ENCODE measurements at regions not wholly inside any gene's neighbourhood (a gene's known extent, or its start where the extent isn't known, plus 50 kb on each side); places are given as distances from the start of the nearest gene placed in this dataset.

DNA sequence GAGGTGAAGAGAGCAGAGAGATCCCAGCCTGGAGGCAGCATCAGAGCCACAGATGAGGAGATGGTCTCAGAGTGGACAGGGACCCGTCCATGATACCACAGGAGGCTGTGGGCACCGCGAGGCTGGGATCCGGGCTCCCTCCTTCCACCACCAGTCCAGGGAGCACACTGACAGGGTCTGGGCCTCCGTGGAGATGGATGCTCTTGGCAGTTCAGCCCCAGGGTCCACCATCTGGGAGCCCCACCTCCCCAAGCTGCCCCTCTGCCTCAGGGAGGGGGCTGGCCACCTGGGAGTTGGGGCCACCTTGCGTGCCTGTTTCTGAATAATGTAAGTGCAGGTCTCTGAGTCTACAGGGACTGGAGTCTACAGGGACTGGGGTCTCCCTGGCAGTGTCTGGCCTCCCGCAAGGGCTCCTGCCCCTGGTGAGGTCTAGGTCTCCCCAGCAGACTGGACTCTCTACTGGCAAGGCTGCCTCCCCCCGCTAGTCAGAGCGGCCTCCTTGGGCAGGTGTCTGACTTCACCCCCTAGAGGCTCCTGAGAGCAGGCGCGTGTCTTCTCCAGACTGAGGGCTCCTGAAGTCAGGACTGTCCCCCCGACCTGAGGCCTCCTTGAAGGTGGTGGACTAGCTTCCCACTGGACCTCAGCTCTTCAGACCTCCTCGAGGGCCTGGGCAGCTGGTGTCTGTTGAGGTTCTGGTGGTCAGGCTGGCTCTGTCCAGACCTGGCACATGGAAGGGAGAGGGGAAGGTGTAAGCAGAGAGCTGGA lies 218.5 kb downstream of the PTPRU start:
- no peak for DNase-seq

DNA sequence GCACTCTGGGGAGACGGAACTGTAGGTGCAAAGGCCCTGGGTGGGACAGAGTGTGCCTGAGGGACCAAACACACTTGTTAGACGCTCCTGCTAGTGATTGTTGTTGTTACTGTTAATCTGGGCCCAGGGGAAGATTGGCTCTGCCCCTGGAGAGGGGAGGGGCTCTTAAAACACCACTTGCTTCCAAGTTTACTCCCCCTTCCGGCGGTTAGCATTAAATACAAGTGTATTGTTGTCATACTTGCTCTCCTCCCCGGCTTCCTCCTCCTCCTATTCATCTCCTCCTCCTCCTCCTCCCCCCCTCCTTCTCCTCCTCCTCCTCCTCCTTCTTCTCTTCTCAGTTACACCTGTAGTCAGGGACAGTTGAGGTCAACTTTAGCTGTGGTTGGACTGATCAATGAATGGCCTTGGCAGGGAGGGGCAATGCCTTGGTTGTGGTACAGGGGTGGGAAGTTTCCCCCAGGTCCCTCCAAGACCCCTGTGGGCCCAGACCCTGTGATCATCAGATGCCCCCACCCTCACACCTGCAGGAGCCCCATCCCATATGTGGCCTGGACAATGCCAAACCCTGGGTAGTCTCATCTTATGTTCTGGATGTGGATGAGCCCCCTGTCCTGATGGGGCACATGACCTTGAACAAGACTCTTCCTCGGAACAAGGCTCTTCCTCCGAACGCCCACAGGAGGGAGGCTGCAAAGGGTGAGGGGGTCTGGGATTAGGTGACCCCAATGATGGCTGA lies 217.3 kb downstream of the PTPRU start:
- peak; percentile 21 for DNase-seq

DNA sequence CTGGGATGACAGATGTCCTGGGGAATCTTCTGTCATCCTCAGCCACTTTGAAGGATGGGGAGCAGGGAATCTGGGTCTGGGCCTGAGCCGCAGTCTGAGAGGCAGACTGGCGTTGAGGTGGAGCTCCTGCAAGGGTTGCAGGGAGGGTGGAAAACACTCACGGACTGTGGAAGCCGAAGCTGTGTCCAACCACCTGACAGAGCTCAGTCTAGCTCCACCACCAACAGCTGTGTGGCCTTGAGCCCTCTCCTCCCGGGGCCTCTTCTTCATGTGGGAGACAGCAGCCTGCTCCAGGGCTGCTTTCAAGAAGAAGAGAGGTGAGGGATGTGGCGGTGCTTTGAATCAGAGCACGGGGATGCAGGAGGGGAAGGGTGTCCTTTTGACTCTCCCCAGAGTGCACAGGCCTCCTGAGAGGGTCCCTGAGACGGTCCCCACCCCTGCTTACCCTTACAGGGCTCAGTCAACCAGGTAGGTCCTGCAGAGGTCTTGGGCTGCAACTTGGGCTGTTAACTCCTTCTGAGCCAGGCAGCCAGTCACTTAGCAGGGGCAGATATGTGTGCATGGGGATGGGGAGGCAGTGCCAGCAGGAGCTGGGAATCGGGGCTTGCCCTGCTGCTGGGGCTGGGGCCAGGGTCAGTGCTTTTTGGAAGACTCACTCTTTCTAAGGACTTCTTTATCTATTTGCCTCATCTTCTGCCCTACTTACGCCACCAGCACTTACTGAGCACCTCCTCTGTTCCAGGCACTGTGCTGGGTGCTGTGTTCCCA lies 216.3 kb downstream of the PTPRU start:
- no peak for DNase-seq

DNA sequence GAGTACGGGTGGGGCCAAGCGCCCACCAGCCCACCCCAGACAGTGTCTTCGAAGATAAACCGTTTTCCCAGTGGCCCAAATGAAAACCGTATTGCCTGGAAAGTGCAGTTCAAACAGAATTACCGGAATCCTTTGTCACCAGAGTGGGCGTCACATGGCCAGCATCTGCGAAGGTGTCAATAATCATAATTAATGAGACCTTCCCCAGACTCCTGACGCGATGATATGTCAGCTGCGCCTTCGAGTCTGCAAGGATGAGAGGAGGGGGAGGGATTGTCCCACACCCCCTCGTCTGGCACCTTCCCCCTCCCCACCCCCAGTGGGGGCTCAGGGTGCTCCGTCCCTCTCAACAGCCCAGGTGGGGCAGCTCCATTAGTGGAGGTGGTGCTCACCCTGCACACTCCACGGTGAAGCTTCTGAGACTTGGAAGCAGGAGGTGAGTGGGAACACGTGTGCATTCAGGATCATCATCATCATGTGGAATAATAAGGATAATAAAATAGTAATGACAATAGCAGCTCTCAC lies 215.1 kb downstream of the PTPRU start:
- no peak for DNase-seq

DNA sequence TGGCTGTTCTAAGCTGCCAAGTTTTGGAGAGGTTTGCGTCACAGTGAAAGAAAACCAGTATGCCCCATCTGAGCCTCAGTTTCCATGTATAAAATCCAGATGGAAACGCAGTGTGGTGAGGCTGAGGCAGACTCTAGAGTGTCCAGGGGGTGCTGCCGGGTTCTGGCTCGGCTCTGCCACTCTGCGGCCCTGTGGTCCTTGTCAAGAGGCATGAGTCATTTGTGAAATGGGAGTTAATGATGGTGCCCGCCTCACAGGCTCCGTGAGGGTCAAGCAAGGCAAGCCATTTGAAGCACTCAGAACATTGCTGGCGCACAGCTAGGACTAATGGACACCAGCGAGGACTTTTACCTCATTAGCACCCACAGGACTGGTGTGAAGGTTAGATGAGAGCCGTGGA lies 214.3 kb downstream of the PTPRU start:
- no peak for DNase-seq

DNA sequence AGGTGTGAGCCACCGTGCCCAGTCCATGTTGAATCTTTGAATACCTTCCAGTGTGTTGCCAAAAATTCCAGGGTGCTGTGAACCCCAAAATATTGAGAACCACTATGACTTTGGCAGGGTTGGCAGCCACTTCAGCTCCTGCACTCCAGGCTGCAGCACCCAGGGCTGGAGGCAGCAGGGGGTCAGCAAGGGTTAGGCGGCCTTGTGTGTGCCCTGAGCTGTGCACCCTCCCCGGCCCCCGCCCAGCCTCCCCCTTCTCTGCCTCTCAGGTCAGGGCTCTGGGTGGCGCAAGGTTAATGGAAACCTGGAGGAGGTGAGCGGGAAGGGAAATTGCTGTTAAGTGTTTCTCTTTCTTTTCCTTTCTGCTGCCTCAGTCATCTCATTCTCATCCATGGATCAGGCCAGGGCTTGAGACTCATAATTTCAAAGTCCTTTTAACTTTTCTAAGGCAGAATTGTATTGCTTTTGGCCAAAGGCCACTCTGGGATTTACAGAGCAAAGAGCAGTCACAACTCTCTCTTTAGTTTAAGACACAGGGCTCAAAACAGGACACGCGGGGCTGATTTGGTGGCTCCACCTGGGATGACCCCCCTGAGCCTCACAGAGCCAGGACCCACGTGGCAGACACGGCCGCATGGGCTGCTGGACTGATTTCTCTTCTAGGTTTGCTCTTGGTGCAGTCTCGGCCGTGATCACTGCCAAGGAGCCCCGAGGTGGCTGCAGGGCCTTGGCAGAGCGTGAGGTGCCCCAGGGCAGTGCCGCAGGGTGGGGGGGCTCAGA lies 212.3 kb downstream of the PTPRU start:
- no peak for DNase-seq

DNA sequence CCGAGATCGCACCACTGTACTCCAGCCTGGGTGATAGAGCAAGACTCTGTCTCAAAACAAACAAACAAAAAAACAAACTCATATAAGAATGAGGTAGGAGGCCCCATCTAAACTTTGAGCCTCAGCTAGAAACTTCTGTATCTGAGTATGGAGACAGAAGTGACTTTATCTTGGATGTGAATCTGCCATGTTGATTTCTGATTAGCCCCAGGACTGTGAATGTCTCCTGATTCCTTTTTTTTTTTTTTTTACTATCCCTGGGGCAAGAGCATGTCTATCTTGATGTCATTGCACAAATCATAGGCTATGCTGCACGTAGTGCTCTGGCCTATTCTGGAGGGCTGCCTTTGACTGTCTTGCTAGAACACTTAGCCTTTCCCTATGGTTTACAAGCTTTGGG lies 211.0 kb downstream of the PTPRU start:
- no peak for DNase-seq

DNA sequence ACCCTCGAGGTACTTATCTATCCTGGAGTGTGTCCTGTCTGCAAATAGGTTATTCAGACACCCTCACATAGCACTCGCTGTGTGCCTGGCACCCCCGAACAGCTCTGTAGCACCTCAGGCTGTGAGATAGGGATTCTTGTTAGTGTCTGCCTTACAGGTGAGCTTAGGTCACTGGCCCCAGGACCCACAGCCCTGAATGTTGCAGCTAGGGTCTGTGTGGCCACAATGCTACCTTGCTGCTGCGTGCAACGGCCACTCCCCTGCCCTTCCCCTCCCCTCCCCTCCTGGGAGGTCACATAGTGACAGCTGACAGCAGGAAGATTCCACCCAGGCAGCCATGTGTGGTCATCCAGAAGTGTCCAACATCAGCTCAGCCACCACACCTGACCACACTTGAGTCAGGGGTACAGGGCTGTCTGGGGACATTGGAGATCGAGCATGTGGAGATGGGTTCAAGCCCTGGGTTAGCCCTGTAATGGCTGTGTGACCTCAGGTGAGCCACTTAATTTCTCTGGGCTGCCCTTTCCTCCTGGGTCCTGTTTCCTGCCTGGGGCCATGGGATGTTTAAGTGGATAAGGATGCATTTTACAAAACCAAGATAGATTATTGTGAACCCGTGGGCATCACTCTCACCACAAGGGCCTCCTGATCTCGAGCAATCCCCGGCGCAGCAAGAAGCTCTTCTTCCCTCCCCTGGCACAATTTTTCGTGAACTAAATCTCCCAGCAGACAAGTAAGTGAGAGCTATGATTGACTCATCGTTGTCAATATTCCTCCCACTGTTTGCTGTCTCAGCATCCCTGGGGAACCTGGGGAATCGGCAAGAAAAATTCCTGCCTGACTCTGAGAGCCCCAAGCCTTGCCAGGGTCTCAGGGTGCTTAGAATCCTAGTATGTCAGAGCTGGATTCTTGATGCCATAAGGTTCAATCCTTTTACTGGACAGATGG lies 208.7 kb downstream of the PTPRU start:
- DNase-seq = no peak

DNA sequence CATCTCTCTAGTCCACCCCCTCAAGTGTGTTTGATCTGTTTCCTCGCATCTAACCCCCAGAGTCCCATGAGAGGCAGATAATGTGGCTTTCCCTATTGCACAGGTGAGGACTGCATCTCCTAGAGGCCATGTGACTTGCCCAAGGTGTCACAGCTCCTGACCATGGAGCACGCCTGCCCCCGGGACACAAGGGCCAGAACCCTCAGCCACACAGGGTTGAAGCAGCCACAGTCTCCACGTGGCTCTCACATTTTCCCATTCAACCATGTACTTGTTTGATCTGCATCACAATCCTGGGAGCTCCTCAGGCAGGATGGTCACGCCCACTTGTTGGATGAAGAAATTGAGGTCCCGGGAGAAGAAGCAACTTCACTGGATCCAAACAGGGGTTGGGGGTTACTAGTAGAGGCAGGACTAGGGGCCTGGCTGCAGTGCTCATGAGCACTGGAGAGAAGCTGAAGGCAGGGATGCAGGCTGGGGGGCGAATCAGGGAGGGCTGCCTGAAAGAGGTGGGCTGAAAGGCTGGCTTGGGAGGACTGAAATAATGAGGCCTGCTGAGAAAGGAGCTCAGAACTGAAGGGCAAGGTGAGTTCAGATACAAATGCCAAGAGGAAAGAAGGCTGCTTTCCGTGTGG lies 207.9 kb downstream of the PTPRU start:
- no peak for DNase-seq

DNA sequence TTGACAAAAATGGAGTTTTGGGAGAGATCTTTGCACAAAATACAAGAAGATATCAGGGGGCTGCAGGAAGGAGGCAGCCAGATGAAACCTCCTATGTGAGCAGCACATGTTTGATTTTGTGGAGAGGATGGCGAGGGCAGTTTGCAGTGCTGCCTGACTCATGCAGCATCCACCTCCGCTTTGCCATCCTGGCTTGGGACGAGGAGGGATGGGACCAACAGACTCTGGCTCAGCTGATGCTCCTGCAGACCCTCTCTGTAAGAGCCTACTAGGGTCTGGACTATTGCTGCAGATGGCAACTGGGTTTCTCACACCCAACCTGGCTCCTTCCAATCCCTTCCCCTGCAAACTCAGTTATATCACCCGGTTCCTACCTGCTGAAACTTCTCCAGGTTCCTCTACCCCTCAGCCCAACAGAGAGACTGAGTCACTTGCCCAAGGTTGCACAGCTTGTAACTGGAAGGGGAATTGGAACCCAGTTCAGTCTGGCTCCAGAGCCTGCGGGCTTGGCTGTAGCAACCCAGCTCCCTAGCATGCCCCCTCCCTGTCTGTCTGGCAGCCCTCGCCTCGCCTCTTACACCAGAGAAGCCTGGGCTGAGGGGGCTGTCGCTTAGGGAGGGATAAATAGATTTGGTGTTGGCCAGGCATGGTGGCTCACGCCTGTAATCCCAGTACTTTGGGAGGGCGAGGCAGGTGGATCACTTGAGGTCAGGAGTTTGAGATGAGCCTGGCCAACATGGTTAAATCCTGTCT lies 205.8 kb downstream of the PTPRU start:
- DNase-seq = no peak

DNA sequence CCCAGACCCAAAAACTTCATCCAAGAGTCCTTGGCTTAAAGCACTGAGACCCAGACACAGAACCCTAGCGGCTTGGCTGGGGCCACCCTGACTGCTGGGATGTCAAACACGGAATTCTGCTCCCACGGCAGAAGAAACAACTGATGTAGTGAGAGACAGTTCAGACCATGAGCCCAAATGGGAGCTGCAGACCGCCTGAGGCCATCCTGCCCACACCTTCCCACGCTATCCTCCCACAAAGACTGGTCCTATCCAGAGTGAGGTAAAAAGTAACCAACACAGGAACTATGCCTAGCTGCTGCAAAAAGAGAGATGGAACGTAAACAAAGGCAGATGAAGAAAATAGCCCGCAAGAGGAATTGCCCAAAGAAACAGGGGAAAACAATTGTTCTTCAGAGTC lies 203.3 kb downstream of the PTPRU start:
- no peak for DNase-seq

DNA sequence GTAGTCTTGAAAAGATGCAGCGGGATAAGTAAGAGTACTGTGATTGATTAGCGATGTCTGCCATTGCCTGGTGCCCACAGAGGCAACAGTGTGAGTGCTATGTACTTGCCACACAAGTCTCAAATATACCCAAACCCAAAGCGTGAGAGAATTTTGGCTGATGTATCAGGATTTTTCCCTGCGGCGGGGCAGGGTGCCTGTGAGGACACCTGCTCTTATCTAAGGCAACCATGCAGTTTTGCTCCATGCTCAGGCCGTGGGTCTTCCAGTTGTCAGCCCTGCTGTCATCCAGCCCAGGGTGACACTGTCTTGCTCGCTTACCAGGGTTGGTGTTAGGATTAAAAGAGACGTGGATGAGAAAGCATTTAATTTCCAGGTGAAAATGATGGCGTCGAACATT lies 202.7 kb downstream of the PTPRU start:
- DNase-seq = no peak

DNA sequence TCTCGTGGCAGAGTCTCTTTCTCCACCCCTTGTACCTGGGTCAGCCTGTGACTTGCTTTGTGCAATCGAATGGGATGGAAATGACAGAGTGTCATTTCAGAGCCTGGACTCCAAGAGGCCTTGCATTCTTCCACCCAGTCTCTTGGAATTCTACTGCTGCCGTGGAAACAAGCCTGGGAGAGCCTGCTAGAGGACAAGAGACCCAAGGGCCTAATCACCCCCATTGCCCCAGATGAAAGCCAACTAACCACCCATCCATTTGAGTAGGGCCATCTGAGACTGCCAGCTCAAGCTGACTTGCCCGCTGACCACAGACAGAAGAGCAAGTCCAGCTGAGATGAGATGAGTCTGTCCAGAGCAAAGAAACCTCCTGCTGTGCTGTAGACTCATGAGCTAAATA lies 201.6 kb downstream of the PTPRU start:
- DNase-seq = no peak

DNA sequence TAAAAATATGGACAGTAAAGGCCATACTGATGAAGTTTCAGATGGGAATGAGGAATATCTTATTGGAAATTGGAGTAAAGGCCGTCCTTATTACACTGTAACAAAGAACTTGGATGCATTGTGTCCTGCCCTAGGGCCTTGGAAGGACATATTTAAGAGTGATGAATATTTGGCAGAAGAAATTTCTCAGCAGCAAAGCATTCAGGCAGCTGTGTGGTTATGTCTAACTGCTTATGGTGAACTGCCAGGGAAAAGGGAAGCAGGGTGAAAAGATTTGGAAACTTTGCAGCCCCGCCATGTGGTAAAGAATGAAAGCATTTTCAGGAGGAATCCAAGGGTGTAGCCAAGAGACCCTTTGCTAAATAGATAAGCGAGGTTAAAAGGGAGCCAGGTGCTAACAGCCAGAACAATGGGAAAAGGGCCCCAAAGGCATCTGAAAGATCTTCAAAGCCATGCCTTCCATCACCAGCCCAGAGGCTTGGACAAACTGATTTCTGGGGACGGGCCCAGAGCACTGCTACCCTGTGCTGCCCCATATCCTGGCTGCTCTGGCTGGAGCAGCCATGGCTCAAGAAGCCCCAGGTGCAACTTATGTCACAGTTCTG lies 200.0 kb downstream of the PTPRU start:
- no peak for DNase-seq

DNA sequence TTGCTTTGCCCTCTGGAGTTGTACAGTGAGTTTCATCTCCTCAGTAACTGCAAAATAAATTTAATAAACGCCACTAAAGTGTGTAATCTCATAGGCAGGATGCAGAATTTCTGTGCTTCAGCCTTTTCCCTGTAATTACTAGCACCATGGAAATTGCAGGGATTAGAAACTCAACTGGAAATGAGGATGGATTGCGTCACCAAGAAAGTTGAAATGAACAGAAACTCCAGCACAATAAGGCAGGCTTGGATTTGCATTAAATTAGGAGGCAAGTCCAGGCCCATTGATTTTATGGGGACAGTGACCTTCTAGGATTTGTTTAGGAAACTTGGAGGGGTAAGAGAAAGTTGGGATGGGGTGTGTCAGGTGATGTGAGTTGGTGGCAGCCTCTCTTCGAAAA lies 197.5 kb downstream of the PTPRU start:
- DNase-seq = no peak

DNA sequence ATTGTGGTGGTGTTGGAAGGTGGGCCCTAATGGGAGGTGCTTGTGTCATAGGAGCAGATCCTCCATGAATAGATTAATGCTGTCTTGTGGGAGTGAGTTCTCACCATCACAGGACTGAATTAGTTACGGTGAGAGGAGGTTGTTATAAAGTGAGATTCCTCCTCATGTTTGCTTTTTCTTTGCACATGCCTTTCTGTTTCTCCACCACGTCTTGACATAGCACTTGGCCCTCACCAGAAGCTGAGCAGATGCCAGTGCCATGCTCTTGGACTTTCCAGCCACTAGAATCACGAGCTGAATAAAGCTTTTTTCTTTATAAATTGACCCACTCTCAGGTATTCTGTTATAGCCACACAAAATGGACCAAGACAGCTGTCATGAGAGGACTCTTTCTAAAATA lies 194.8 kb downstream of the PTPRU start:
- DNase-seq = no peak

DNA sequence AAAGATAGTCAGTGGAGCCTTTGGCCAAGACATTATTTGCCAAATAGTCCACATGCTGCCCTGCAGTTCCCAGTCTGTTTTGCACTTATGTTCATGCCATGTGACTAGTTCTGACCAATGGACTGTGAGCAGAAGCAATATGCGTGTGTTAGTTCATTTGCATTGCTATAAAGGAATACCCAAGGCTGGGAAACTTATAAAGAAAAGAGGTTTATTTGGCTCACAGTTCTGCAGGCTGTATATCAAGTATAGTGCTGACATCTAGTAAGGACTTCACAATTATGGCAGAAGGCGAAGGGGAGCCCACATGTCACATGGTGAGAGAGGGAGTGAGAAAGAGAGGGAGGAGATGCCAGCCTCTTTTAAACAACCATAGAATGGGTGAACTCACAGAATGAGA lies 193.3 kb downstream of the PTPRU start:
- no peak for DNase-seq

DNA sequence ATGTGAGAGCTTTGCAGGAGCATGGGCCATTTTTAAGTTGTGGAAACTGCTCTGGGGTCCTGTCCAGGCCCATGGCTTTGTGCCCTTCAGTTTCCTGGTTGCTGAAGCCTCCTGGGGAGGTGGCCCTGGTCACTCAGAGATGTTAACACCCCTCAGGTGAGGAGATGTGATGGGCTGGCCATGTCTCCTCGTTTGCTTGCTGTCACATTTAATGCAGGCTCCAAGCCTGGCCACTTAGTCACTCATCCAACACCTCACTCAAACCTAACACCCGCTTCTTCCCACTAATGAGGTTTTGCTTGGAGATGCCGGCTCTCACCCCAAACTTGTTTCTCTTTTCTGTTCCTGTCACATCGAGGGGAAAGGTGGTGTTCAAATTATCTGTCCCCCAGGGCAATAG lies 192.7 kb downstream of the PTPRU start:
- no peak for DNase-seq

DNA sequence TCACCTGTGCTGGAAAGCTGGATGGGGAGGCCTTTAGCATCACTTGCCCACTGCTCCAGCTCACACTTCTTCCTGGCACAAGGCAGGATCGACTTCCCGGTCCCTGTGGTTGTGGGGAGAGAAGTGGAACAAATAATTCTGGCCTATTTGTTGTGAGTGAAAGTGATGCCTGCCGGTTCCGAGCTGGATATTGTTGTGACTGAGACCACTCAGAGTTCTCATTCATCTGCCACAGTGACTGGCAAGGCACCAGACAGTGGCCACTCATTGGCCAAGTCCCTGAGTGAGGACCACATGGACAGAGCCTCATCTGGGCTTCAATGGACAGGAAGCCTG lies 191.9 kb downstream of the PTPRU start:
- DNase-seq = no peak

Measured in NCI-H524 treated with DMSO at 0.1 percent for 48 hours (cell line).